ENCODE measurements at regions not wholly inside any gene's neighbourhood (a gene's known extent, or its start where the extent isn't known, plus 50 kb on each side); places are given as distances from the start of the nearest gene placed in this dataset.

DNA sequence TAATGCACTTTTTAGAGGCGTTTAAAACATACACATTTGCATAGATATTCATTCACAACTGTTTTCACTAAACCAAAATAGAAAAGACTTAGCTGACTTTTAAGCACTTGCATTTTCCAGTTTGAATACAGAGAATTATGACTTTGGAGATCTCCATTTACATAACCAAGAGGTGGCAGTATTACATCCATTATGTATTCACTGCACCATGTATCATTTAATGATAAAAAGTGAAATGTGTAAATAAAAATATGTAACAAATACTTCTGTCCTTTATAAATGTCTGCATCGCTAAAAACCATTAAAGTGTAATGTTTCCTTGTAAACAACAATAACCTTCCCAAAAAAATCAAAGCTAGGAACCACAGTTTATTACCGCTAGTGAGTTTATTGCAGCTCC, 413.2 kb downstream of the FGF13 start:
- no peak for DNase-seq

DNA sequence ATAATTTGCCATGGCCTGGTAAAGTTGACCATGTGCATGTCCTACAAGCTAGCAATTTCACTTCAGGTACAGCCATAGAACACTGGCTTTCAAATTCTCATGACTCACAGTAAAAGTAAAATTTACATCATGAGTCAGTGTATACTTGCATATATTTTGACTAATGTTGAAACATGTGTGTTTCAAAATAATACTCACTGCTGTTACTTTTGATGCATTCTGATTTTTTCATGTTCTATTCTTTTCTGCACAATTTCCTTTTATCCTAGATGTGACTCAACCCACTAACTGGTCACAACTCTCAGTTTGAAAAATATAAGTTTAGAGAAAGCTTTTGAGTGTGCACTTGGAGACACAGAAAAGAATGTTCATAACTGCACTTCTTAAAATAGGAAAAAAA, 365.7 kb downstream of the FGF13 start:
- DNase-seq, result no peak

DNA sequence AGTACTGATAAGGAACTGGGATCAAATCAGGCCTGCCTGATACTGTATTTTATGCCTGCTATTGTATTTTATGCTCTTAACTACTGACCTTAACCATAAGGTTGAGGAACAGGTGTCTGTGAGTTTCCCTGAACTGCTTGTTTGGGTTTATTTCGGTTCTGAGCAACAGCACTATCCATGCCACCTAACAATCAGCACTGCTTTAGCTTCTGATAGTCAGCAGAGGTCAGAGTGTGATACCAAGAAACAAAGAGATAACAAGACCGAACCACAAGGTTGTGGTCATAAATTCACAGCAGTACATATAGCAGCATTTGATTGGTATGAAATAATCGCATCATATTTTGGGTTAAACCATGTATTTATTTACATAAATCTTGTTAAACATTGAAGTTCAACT, 362.2 kb downstream of the FGF13 start:
- DNase-seq, result no peak

DNA sequence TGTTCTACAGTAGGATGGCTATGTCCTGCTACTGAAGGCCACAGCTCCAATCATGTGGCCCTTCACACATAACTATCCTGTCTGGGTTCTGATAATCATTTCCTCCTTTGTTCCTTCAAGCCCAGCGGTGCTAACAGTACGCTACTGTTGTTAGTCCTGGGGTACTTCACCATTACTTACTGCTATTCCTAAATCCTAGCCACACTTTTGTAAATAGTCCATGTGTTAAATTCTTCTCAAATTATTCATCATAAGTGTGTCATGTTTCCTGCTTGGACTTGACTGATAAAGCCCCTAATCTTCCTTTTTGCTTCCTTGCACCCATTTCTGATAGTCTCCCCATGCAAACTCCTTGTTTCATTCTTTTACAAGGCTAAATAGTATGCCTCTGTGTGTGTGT, 332.6 kb downstream of the FGF13 start:
- no peak for DNase-seq

DNA sequence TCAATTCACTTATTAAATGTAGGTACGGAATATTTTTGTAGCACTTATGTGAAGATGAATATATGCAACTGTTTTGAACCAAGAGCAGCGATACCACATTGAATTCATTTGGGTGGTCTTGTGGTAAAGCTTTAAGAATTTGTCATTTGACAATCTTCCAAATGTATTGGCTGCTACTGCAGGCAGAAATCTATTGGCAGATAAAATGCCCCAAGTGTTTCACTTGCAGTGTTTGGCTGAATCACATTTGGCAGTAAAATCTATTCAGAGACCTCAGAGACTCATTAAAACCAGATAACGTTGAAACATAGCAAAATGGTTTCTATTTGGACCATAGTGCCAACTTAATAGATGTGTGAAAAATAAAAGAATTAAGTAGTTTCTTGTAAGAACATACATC, 303.4 kb downstream of the FGF13 start:
- no peak for DNase-seq

DNA sequence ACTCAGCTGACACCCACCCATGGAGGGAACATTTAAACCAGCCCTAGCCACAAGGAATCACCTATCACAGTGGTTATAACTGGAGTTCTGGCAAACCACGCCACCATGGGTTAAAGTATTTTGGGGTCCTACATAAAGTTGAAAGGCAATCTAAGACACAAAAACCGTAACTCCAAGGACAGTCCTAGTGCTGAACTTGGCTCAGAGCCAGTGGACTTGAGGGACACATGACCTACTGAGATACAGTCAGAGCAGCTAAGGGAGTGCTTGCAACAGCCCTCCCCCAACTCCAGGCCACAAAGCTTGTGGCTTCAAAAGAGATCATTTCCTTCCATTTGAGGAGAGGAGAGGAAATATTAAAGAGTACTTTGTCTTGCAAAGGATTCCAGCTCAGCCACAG, 300.5 kb downstream of the FGF13 start:
- no peak for DNase-seq
